GM21576 (cell line): ENCODE measurements at regions not wholly inside any gene's neighbourhood (a gene's known extent, or its start where the extent isn't known, plus 50 kb on each side); places are given as distances from the start of the nearest gene placed in this dataset.
"Not testable (repeated sequence)": the region's sequence is repeated elsewhere in the genome, so short reads cannot be mapped to it uniquely, and the experiment has no call there.

ENCODE experiments used
- ATAC-seq: cut with Tn5 transposase; IDR thresholded peaks from one replicate; pipeline ENCODE4 v1.9.1; 2021; ENCODE audit warnings: mild to moderate bottlenecking, moderate library complexity; ENCODE audit not compliant: unreplicated experiment

GRCh38 chr3:176873261-176873660 is 324.0 kb downstream of the TBL1XR1 start:
- no peak for ATAC-seq

GRCh38 chr3:176872771-176873209 is 324.5 kb downstream of the TBL1XR1 start:
- ATAC-seq = peak; percentile 99

- ATAC-seq = no peak
Observed at GRCh38 chr3:176870451-176870850, 326.8 kb downstream of the TBL1XR1 start.

GRCh38 chr3:176867681-176868663 is 329.3 kb downstream of the TBL1XR1 start:
- ATAC-seq = no peak

- ATAC-seq = no peak
Observed at GRCh38 chr3:176861137-176861536, 336.1 kb downstream of the TBL1XR1 start.

GRCh38 chr3:176856721-176857120 is 340.6 kb downstream of the TBL1XR1 start:
- no peak for ATAC-seq

- no peak for ATAC-seq
Observed at GRCh38 chr3:176855901-176856486, 341.3 kb downstream of the TBL1XR1 start.

- no peak for ATAC-seq
Observed at GRCh38 chr3:176855213-176855612, 342.1 kb downstream of the TBL1XR1 start.

- no peak for ATAC-seq
Observed at GRCh38 chr3:176850498-176850897, 346.8 kb downstream of the TBL1XR1 start.

- ATAC-seq = no peak
Observed at GRCh38 chr3:176848431-176849214, 348.7 kb downstream of the TBL1XR1 start.

GRCh38 chr3:176842914-176843313 is 354.4 kb downstream of the TBL1XR1 start:
- ATAC-seq = no peak

- no peak for ATAC-seq
Observed at GRCh38 chr3:176840641-176841286, 356.5 kb downstream of the TBL1XR1 start.

GRCh38 chr3:176839901-176840300 is 357.4 kb downstream of the TBL1XR1 start:
- ATAC-seq = no peak

GRCh38 chr3:176839466-176839865 is 357.8 kb downstream of the TBL1XR1 start:
- ATAC-seq = no peak

GRCh38 chr3:176827244-176827643 is 370.0 kb downstream of the TBL1XR1 start:
- ATAC-seq = not testable (repeated sequence)

GRCh38 chr3:176824811-176825210 is 372.5 kb downstream of the TBL1XR1 start:
- ATAC-seq = no peak

GRCh38 chr3:176820764-176821163 is 376.5 kb downstream of the TBL1XR1 start:
- ATAC-seq = no peak

GRCh38 chr3:176816937-176817336 is 380.3 kb downstream of the TBL1XR1 start:
- ATAC-seq = no peak

- ATAC-seq = peak; percentile 97
Observed at GRCh38 chr3:176814285-176814684, 383.0 kb downstream of the TBL1XR1 start.

- no peak for ATAC-seq
Observed at GRCh38 chr3:176807938-176808337, 389.3 kb downstream of the TBL1XR1 start.

- no peak for ATAC-seq
Observed at GRCh38 chr3:176799675-176800074, 397.6 kb downstream of the TBL1XR1 start.
